PC-3 (cell line): ENCODE measurements at regions not wholly inside any gene's neighbourhood (a gene's known extent, or its start where the extent isn't known, plus 50 kb on each side); places are given as distances from the start of the nearest gene placed in this dataset.

Experiments used
- ATAC-seq: fragments of 200-7000 bp; cut with Tn5 transposase; 2 replicates; pipeline ENCODE4 v1.9.1; 2020; ENCODE audit warnings: mild to moderate bottlenecking, moderate library complexity
- BruUV-seq: library from RNA; stranded (reverse); fragments of 400-500 nt; replicated peaks from 2 replicates; lab custom pipeline; 2021; lab: Mats Ljungman, UMichigan
- CTCF ChIA-PET: fragments of 300-600 bp; sonication (Branson Sonifier 250); formaldehyde crosslinking; loops from one replicate; lab custom pipeline; 2022; ENCODE audit warnings: antibody characterized with exemption; lab: Charles Lee
- POLR2A ChIA-PET: fragments of 300-600 bp; sonication (Branson Sonifier 250); formaldehyde crosslinking; loops from one replicate; lab custom pipeline; 2022; ENCODE audit warnings: antibody characterized with exemption; ENCODE audit not compliant: unreplicated experiment; lab: Charles Lee
- DNase-seq: peaks from one replicate; pipeline ENCODE4 v3.0.0-alpha.2; 2015
- H2AFZ ChIP-seq: fragments of 300-600 bp; sonication (generic); 2 replicates; pipeline ENCODE4 v1.6.0; 2016; ENCODE audit warnings: antibody characterized with exemption, low read length
- H3F3A ChIP-seq: fragments of 300-600 bp; sonication (generic); one replicate; pipeline ENCODE4 v1.6.0; 2017; ENCODE audit warnings: antibody characterized with exemption, low read length, control low read depth, mild to moderate bottlenecking; ENCODE audit not compliant: unreplicated experiment
- H3K27ac ChIP-seq: fragments of 300-600 bp; sonication (generic); 2 replicates; pipeline ENCODE4 v1.5.1; 2016; ENCODE audit warnings: mild to moderate bottlenecking, low read length
- H3K27me3 ChIP-seq: fragments of 300-600 bp; sonication (generic); 2 replicates; pipeline ENCODE4 v1.6.1; 2016; ENCODE audit warnings: low read length, mixed read lengths
- H3K36me3 ChIP-seq: fragments of 300-600 bp; sonication (generic); 2 replicates; pipeline ENCODE4 v1.6.1; 2016; ENCODE audit warnings: low read depth, mixed run types, low read length, mixed read lengths
- H3K4me1 ChIP-seq: fragments of 300-600 bp; sonication (generic); 2 replicates; pipeline ENCODE4 v1.5.1; 2016; ENCODE audit warnings: low read length; ENCODE audit not compliant: insufficient read depth
- H3K4me2 ChIP-seq: fragments of 300-600 bp; sonication (generic); 2 replicates; pipeline ENCODE4 v1.6.0; 2016; ENCODE audit warnings: low read length
- H3K4me3 ChIP-seq: fragments of 300-600 bp; sonication (generic); 2 replicates; pipeline ENCODE4 v1.5.1; 2016; ENCODE audit warnings: mild to moderate bottlenecking, low read length, mixed read lengths
- H3K79me2 ChIP-seq: fragments of 300-600 bp; sonication (generic); 2 replicates; pipeline ENCODE4 v1.6.1; 2017; ENCODE audit warnings: low read length, mixed read lengths
- H3K9ac ChIP-seq: fragments of 300-600 bp; sonication (generic); 2 replicates; pipeline ENCODE4 v1.6.0; 2016; ENCODE audit warnings: mild to moderate bottlenecking, low read length
- H3K9me2 ChIP-seq: fragments of 300-600 bp; sonication (generic); replicated peaks from 2 replicates; pipeline ENCODE4 v1.6.1; 2016; ENCODE audit warnings: mixed run types, low read length, mixed read lengths
- H3K9me3 ChIP-seq: fragments of 300-600 bp; sonication (generic); 2 replicates; pipeline ENCODE4 v1.6.1; 2016; ENCODE audit warnings: low read length, mixed read lengths
- H4K20me1 ChIP-seq: fragments of 300-600 bp; sonication (generic); 2 replicates; pipeline ENCODE4 v1.6.1; 2016; ENCODE audit warnings: low read length, mixed read lengths
- EZH2 ChIP-seq: fragments of 300-600 bp; sonication (generic); IDR thresholded peaks from one replicate; pipeline ENCODE4 v1.6.1; 2017; ENCODE audit warnings: antibody characterized with exemption, mild to moderate bottlenecking, low read length; ENCODE audit not compliant: unreplicated experiment
- EZH2phosphoT487 ChIP-seq: fragments of 300-600 bp; sonication (generic); IDR thresholded peaks from 2 replicates; pipeline ENCODE4 v1.6.1; 2018; ENCODE audit warnings: mild to moderate bottlenecking, antibody characterized with exemption, low read length, borderline replicate concordance
- intact Hi-C: fragments of 100-400 bp; cut with micrococcal nuclease; formaldehyde crosslinking; loops from 2 replicates; pipeline ENCODE4 v1.9.0; 2023
- TF ChIP-seq, protein P1 (sequence below): fragments of 300-600 bp; sonication (generic); conservative IDR thresholded peaks from 2 replicates; pipeline ENCODE4 v1.5.1; 2017; ENCODE audit warnings: antibody characterized with exemption, low read depth, mild to moderate bottlenecking, low read length

DNA sequence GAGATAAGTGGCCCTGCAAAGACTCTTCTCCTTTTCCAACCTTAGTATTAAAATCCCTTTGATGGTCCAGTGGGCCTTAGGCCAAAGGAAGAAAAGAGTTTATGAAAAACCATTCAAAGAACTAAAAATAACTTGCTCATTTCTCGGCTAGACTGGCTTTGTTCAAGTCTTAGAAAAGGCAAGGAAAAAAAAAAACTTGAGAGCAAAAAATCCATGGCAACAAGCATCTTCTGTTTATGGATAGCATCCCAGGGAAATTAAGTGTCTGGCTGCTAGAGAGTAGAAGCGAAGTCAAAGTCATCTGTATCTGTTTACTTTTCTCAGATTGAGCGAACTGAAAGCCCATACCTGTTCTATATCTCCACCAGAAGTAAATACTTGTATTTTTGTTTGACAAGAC lies 129.6 kb downstream of the KCTD15 start:
- BruUV-seq = no TSS peak
- Histone ChIP-seq H3F3A (no peaks in the 10 kb centered on the region), H3K4me2 (no peak overlapping the region), H3K36me3 (no peaks in the 10 kb centered on the region), H3K4me3 (no peak overlapping the region), H3K9me3 (no peaks in the 10 kb centered on the region), H3K27me3 (peaks cover 9% of the 10 kb centered on the region), H3K79me2 (no peaks in the 10 kb centered on the region), H3K9ac (no peak overlapping the region), H3K4me1 (no peaks in the 10 kb centered on the region), H2AFZ (no peak overlapping the region), H3K27ac (no peak overlapping the region), H4K20me1 (no peaks in the 10 kb centered on the region), H3K9me2 (no peaks in the 10 kb centered on the region)
- no peak for TF ChIP-seq EZH2
- TF ChIP-seq, protein P1, sequence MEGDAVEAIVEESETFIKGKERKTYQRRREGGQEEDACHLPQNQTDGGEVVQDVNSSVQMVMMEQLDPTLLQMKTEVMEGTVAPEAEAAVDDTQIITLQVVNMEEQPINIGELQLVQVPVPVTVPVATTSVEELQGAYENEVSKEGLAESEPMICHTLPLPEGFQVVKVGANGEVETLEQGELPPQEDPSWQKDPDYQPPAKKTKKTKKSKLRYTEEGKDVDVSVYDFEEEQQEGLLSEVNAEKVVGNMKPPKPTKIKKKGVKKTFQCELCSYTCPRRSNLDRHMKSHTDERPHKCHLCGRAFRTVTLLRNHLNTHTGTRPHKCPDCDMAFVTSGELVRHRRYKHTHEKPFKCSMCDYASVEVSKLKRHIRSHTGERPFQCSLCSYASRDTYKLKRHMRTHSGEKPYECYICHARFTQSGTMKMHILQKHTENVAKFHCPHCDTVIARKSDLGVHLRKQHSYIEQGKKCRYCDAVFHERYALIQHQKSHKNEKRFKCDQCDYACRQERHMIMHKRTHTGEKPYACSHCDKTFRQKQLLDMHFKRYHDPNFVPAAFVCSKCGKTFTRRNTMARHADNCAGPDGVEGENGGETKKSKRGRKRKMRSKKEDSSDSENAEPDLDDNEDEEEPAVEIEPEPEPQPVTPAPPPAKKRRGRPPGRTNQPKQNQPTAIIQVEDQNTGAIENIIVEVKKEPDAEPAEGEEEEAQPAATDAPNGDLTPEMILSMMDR = no peak
- no peak for TF ChIP-seq EZH2phosphoT487
- intact Hi-C loops = no loop called here
- ChIA-PET POLR2A (no interaction called here), CTCF (no interaction called here)
- ATAC-seq (no peak), DNase-seq (no peak)

DNA sequence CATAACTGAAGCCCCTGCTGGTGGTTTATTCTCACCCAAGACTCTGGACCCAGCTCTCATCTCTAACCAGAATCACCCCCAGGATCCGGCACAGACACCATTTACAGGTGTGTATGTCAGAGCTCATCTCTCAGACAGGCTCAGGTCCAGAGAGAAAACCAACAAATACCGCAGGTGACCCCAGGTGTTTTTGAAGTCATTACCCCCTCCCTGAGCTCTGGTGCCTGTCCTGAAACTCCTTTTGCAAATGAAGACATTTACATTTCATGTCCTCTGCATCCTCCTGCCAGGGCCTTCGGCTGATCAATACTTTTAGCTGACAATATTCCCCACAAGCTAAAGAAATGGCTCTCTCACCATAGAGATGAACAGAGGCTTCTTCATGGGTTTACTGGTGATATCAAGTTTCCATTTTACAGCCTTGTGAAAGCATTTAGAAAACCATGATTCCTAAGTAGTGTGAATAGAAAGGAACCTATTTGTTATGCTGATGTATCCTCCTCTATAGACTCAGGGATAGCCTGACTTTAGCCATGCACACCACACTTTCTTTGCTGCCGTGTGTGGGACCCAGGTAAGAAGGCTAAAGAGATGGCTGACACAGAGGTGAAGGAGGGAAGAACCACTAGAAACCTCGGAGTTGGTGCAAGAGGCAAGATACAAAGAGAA lies 131.3 kb downstream of the KCTD15 start:
- Histone ChIP-seq H3K4me1 (no peaks in the 10 kb centered on the region), H3F3A (no peaks in the 10 kb centered on the region), H3K9me3 (no peaks in the 10 kb centered on the region), H3K27me3 (peaks cover 20% of the 10 kb centered on the region), H4K20me1 (no peaks in the 10 kb centered on the region), H3K36me3 (no peaks in the 10 kb centered on the region), H3K9me2 (no peaks in the 10 kb centered on the region), H3K9ac (no peak overlapping the region), H3K79me2 (no peaks in the 10 kb centered on the region), H2AFZ (no peak overlapping the region), H3K4me2 (no peak overlapping the region), H3K27ac (no peak overlapping the region), H3K4me3 (no peak overlapping the region)
- ATAC-seq (no peak), DNase-seq (no peak)
- TF ChIP-seq EZH2 (no peak), EZH2phosphoT487 (no peak)
- TF ChIP-seq, protein P1 = no peak
- ChIA-PET POLR2A (no interaction called here), CTCF (no interaction called here)
- BruUV-seq = no TSS peak
- intact Hi-C loops = no loop called here

DNA sequence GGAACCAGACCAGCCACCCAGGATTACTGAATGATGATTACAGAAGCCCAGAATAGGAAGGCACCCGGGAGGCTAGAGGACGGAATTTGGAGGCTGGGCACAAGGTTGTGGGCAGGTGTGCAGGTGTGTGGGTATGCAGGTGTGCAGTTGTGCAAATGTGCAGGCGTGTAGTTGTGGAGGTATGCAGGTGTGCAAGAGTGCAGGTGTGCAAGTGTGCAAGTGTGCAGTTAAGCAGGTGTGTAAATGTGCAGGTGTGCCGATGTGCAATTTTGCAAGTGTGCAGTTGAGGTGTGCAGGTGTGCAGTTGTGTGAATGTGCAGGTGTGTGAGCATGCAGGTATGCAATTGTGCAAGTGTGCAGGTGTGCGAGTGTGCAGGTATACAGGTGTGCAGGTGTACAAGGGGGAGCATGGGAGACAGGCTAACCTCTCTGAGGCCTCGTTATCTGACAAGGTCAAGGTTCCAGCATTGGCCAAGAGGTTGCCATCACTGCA lies 131.8 kb downstream of the KCTD15 start:
- ATAC-seq (no peak), DNase-seq (no peak)
- BruUV-seq = no TSS peak
- TF ChIP-seq EZH2phosphoT487 (no peak), EZH2 (no peak)
- TF ChIP-seq, protein P1 = no peak
- Histone ChIP-seq H3K4me3 (no peak overlapping the region), H3K9ac (no peak overlapping the region), H3K9me3 (no peaks in the 10 kb centered on the region), H2AFZ (no peak overlapping the region), H3K79me2 (no peaks in the 10 kb centered on the region), H3K36me3 (no peaks in the 10 kb centered on the region), H3K9me2 (no peaks in the 10 kb centered on the region), H3K4me1 (no peaks in the 10 kb centered on the region), H3K4me2 (no peak overlapping the region), H3K27ac (no peak overlapping the region), H3F3A (no peaks in the 10 kb centered on the region), H4K20me1 (no peaks in the 10 kb centered on the region), H3K27me3 (peaks cover 25% of the 10 kb centered on the region)
- intact Hi-C loops = no loop called here
- ChIA-PET CTCF (no interaction called here), POLR2A (no interaction called here)
